ENCODE measurements at regions not wholly inside any gene's neighbourhood (a gene's known extent, or its start where the extent isn't known, plus 50 kb on each side); places are given as distances from the start of the nearest gene placed in this dataset.
A peak's percentile ranks its signal among the peaks of the same experiment; 100 is the strongest.

GRCh38 chr2:43078781-43079755 is 147.3 kb downstream of the ZFP36L2 start:
- no peaks in the 10 kb centered on the region for H3K27me3 ChIP-seq (ENCODE audit: control insufficient read depth in 2 of 2, insufficient read depth in 2 of 2, low read length in 2 of 2)

GRCh38 chr2:43078301-43078700 is 148.1 kb downstream of the ZFP36L2 start:
- Histone ChIP-seq H3K4me1 (ENCODE audit: control insufficient read depth in 2 of 2, insufficient read depth in 2 of 2, low read length in 2 of 2) (peaks cover 6 to 20% of the 10 kb centered on the region in 2 donors), H3K9me3 (ENCODE audit: control insufficient read depth in 2 of 2, low read length in 2 of 2) (no peaks in the 10 kb centered on the region), H3K27me3 (ENCODE audit: control insufficient read depth in 2 of 2, insufficient read depth in 2 of 2, low read length in 2 of 2) (no peaks in the 10 kb centered on the region), H3K36me3 (ENCODE audit: control insufficient read depth in 2 of 2, insufficient read depth in 2 of 2, low read length in 2 of 2) (no peaks in the 10 kb centered on the region), H3K4me3 (ENCODE audit: low read length in 2 of 2) (no peak overlapping the region), H3K27ac (ENCODE audit: low read depth in 2 of 2, low read length in 2 of 2) (no peak overlapping the region), H3K9ac (ENCODE audit: low read depth in 1 of 2, low read length in 2 of 2) (no peak overlapping the region)

More at GRCh38 chr2:43078781-43079755, 147.3 kb downstream of the ZFP36L2 start:
- no peaks in the 10 kb centered on the region for H3K9me3 ChIP-seq (ENCODE audit: control insufficient read depth in 2 of 2, low read length in 2 of 2)
- no peak overlapping the region for H3K4me3 ChIP-seq (ENCODE audit: low read length in 2 of 2)
- no peaks in the 10 kb centered on the region for H3K36me3 ChIP-seq (ENCODE audit: control insufficient read depth in 2 of 2, insufficient read depth in 2 of 2, low read length in 2 of 2)
- H3K4me1 ChIP-seq (ENCODE audit: control insufficient read depth in 2 of 2, insufficient read depth in 2 of 2, low read length in 2 of 2) = peaks cover 6 to 22% of the 10 kb centered on the region in 2 donors
- H3K9ac ChIP-seq (ENCODE audit: low read depth in 1 of 2, low read length in 2 of 2) = no peak overlapping the region
- no peak overlapping the region for H3K27ac ChIP-seq (ENCODE audit: low read depth in 2 of 2, low read length in 2 of 2)

- Histone ChIP-seq H3K4me3 (ENCODE audit: low read length in 2 of 2) (no peak overlapping the region), H3K36me3 (ENCODE audit: control insufficient read depth in 2 of 2, insufficient read depth in 2 of 2, low read length in 2 of 2) (no peaks in the 10 kb centered on the region), H3K9me3 (ENCODE audit: control insufficient read depth in 2 of 2, low read length in 2 of 2) (no peaks in the 10 kb centered on the region), H3K27me3 (ENCODE audit: control insufficient read depth in 2 of 2, insufficient read depth in 2 of 2, low read length in 2 of 2) (no peaks in the 10 kb centered on the region), H3K27ac (ENCODE audit: low read depth in 2 of 2, low read length in 2 of 2) (no peak overlapping the region), H3K4me1 (ENCODE audit: control insufficient read depth in 2 of 2, insufficient read depth in 2 of 2, low read length in 2 of 2) (peaks cover 6 to 16% of the 10 kb centered on the region in 2 donors), H3K9ac (ENCODE audit: low read depth in 1 of 2, low read length in 2 of 2) (no peak overlapping the region)
Measured at GRCh38 chr2:43077876-43078275, 148.5 kb downstream of the ZFP36L2 start.

GRCh38 chr2:43076676-43077075 is 149.7 kb downstream of the ZFP36L2 start:
- no peak overlapping the region for H3K9ac ChIP-seq (ENCODE audit: low read depth in 1 of 2, low read length in 2 of 2)
- H3K36me3 ChIP-seq (ENCODE audit: control insufficient read depth in 2 of 2, insufficient read depth in 2 of 2, low read length in 2 of 2) = no peaks in the 10 kb centered on the region
- no peak overlapping the region for H3K27ac ChIP-seq (ENCODE audit: low read depth in 2 of 2, low read length in 2 of 2)
- no peaks in the 10 kb centered on the region for H3K9me3 ChIP-seq (ENCODE audit: control insufficient read depth in 2 of 2, low read length in 2 of 2)
- H3K4me1 ChIP-seq (ENCODE audit: control insufficient read depth in 2 of 2, insufficient read depth in 2 of 2, low read length in 2 of 2) = peaks cover 3 to 14% of the 10 kb centered on the region in 2 donors
- no peaks in the 10 kb centered on the region for H3K27me3 ChIP-seq (ENCODE audit: control insufficient read depth in 2 of 2, insufficient read depth in 2 of 2, low read length in 2 of 2)
- no peak overlapping the region for H3K4me3 ChIP-seq (ENCODE audit: low read length in 2 of 2)

GRCh38 chr2:43075811-43076585 is 150.4 kb downstream of the ZFP36L2 start:
- no peaks in the 10 kb centered on the region for H3K27me3 ChIP-seq (ENCODE audit: control insufficient read depth in 2 of 2, insufficient read depth in 2 of 2, low read length in 2 of 2)
- peak overlapping the region; percentile 62 to 70 for H3K27ac ChIP-seq (ENCODE audit: low read depth in 2 of 2, low read length in 2 of 2)
- no peaks in the 10 kb centered on the region for H3K9me3 ChIP-seq (ENCODE audit: control insufficient read depth in 2 of 2, low read length in 2 of 2)
- H3K4me1 ChIP-seq (ENCODE audit: control insufficient read depth in 2 of 2, insufficient read depth in 2 of 2, low read length in 2 of 2) = peaks cover 0 to 17% of the 10 kb centered on the region in 2 donors
- H3K9ac ChIP-seq (ENCODE audit: low read depth in 1 of 2, low read length in 2 of 2) = no peak overlapping the region
- H3K4me3 ChIP-seq (ENCODE audit: low read length in 2 of 2) = no peak overlapping the region
- H3K36me3 ChIP-seq (ENCODE audit: control insufficient read depth in 2 of 2, insufficient read depth in 2 of 2, low read length in 2 of 2) = no peaks in the 10 kb centered on the region

GRCh38 chr2:43075054-43075593 is 151.3 kb downstream of the ZFP36L2 start:
- Histone ChIP-seq H3K27me3 (ENCODE audit: control insufficient read depth in 2 of 2, insufficient read depth in 2 of 2, low read length in 2 of 2) (no peaks in the 10 kb centered on the region), H3K4me3 (ENCODE audit: low read length in 2 of 2) (no peak overlapping the region), H3K36me3 (ENCODE audit: control insufficient read depth in 2 of 2, insufficient read depth in 2 of 2, low read length in 2 of 2) (no peaks in the 10 kb centered on the region), H3K9ac (ENCODE audit: low read depth in 1 of 2, low read length in 2 of 2) (no peak overlapping the region), H3K4me1 (ENCODE audit: control insufficient read depth in 2 of 2, insufficient read depth in 2 of 2, low read length in 2 of 2) (peaks cover 0 to 18% of the 10 kb centered on the region in 2 donors), H3K9me3 (ENCODE audit: control insufficient read depth in 2 of 2, low read length in 2 of 2) (no peaks in the 10 kb centered on the region), H3K27ac (ENCODE audit: low read depth in 2 of 2, low read length in 2 of 2) (peak overlapping the region; percentile 70 to 76)

- H3K36me3 ChIP-seq (ENCODE audit: control insufficient read depth in 2 of 2, insufficient read depth in 2 of 2, low read length in 2 of 2) = no peaks in the 10 kb centered on the region
Measured at GRCh38 chr2:43074592-43075053, 151.8 kb downstream of the ZFP36L2 start.

GRCh38 chr2:43074052-43074451 is 152.4 kb downstream of the ZFP36L2 start:
- Histone ChIP-seq H3K4me1 (ENCODE audit: control insufficient read depth in 2 of 2, insufficient read depth in 2 of 2, low read length in 2 of 2) (peaks cover 0 to 21% of the 10 kb centered on the region in 2 donors), H3K27ac (ENCODE audit: low read depth in 2 of 2, low read length in 2 of 2) (peak overlapping the region; percentile 33 to 76)

More at GRCh38 chr2:43074592-43075053, 151.8 kb downstream of the ZFP36L2 start:
- Histone ChIP-seq H3K4me3 (ENCODE audit: low read length in 2 of 2) (no peak overlapping the region), H3K4me1 (ENCODE audit: control insufficient read depth in 2 of 2, insufficient read depth in 2 of 2, low read length in 2 of 2) (peaks cover 0 to 21% of the 10 kb centered on the region in 2 donors), H3K9ac (ENCODE audit: low read depth in 1 of 2, low read length in 2 of 2) (no peak overlapping the region), H3K27me3 (ENCODE audit: control insufficient read depth in 2 of 2, insufficient read depth in 2 of 2, low read length in 2 of 2) (no peaks in the 10 kb centered on the region), H3K9me3 (ENCODE audit: control insufficient read depth in 2 of 2, low read length in 2 of 2) (no peaks in the 10 kb centered on the region), H3K27ac (ENCODE audit: low read depth in 2 of 2, low read length in 2 of 2) (peak overlapping the region; percentile 33 to 76)

GRCh38 chr2:43073401-43073825 is 153.0 kb downstream of the ZFP36L2 start:
- Histone ChIP-seq H3K4me1 (ENCODE audit: control insufficient read depth in 2 of 2, insufficient read depth in 2 of 2, low read length in 2 of 2) (peaks cover 0 to 21% of the 10 kb centered on the region in 2 donors), H3K4me3 (ENCODE audit: low read length in 2 of 2) (no peak overlapping the region), H3K27ac (ENCODE audit: low read depth in 2 of 2, low read length in 2 of 2) (peak overlapping the region; percentile 33 to 76), H3K36me3 (ENCODE audit: control insufficient read depth in 2 of 2, insufficient read depth in 2 of 2, low read length in 2 of 2) (no peaks in the 10 kb centered on the region), H3K9ac (ENCODE audit: low read depth in 1 of 2, low read length in 2 of 2) (no peak overlapping the region), H3K27me3 (ENCODE audit: control insufficient read depth in 2 of 2, insufficient read depth in 2 of 2, low read length in 2 of 2) (no peaks in the 10 kb centered on the region), H3K9me3 (ENCODE audit: control insufficient read depth in 2 of 2, low read length in 2 of 2) (no peaks in the 10 kb centered on the region)

More at GRCh38 chr2:43074052-43074451, 152.4 kb downstream of the ZFP36L2 start:
- no peak overlapping the region for H3K9ac ChIP-seq (ENCODE audit: low read depth in 1 of 2, low read length in 2 of 2)
- H3K27me3 ChIP-seq (ENCODE audit: control insufficient read depth in 2 of 2, insufficient read depth in 2 of 2, low read length in 2 of 2) = no peaks in the 10 kb centered on the region
- no peak overlapping the region for H3K4me3 ChIP-seq (ENCODE audit: low read length in 2 of 2)
- H3K9me3 ChIP-seq (ENCODE audit: control insufficient read depth in 2 of 2, low read length in 2 of 2) = no peaks in the 10 kb centered on the region
- H3K36me3 ChIP-seq (ENCODE audit: control insufficient read depth in 2 of 2, insufficient read depth in 2 of 2, low read length in 2 of 2) = no peaks in the 10 kb centered on the region

All from mucosa of rectum (tissue), 2 donors.